Neural progenitor cell (in vitro differentiated cells): ENCODE measurements at regions not wholly inside any gene's neighbourhood (a gene's known extent, or its start where the extent isn't known, plus 50 kb on each side); places are given as distances from the start of the nearest gene placed in this dataset.

ENCODE experiments used
- DNase-seq: peaks from one replicate; pipeline ENCODE4 v3.0.0-alpha.2; 2016; ENCODE audit warnings: low spot score
- H2AFZ ChIP-seq: fragments of 200-600 bp; sonication (generic); replicated peaks from 2 replicates; pipeline ENCODE4 v1.6.1; 2016; ENCODE audit warnings: antibody characterized with exemption
- H3F3A ChIP-seq: fragments of 200-600 bp; sonication (generic); 2 replicates; pipeline ENCODE4 v1.6.1; 2016; ENCODE audit warnings: antibody characterized with exemption, low read depth
- H3K27ac ChIP-seq: fragments of 200-600 bp; sonication (generic); 2 replicates; pipeline ENCODE4 v1.5.1; 2016; ENCODE audit warnings: mild to moderate bottlenecking
- H3K27me3 ChIP-seq: fragments of 200-600 bp; sonication (generic); 2 replicates; pipeline ENCODE4 v1.6.1; 2016; ENCODE audit warnings: mild to moderate bottlenecking, moderate library complexity
- H3K36me3 ChIP-seq: fragments of 200-600 bp; sonication (generic); 2 replicates; pipeline ENCODE4 v1.5.1; 2016
- H3K4me1 ChIP-seq: fragments of 200-600 bp; sonication (generic); 2 replicates; pipeline ENCODE4 v1.6.1; 2016; ENCODE audit warnings: mixed run types
- H3K4me2 ChIP-seq: fragments of 200-600 bp; sonication (generic); 2 replicates; pipeline ENCODE4 v1.6.1; 2016
- H3K4me3 ChIP-seq: fragments of 200-600 bp; sonication (generic); 2 replicates; pipeline ENCODE4 v1.5.1; 2016
- H3K79me2 ChIP-seq: fragments of 200-600 bp; sonication (generic); 2 replicates; pipeline ENCODE4 v1.6.1; 2016; ENCODE audit warnings: low read depth
- H3K9ac ChIP-seq: fragments of 200-600 bp; sonication (generic); 2 replicates; pipeline ENCODE4 v1.6.1; 2016
- H3K9me3 ChIP-seq: fragments of 200-600 bp; sonication (generic); 2 replicates; pipeline ENCODE4 v1.5.1; 2016; ENCODE audit warnings: low read depth
- H4K20me1 ChIP-seq: fragments of 200-600 bp; sonication (generic); 2 replicates; pipeline ENCODE4 v1.6.1; 2016; ENCODE audit warnings: low read depth
- H3K27ac Mint-ChIP-seq: 3 replicates; pipeline ENCODE4 v1.8.0; 2021; ENCODE audit warnings: mixed read lengths
- H3K27me3 Mint-ChIP-seq: 2 replicates; pipeline ENCODE4 v1.8.0; 2022; ENCODE audit warnings: low read depth, mild to moderate bottlenecking, inconsistent platforms, moderate library complexity, mixed read lengths; ENCODE audit not compliant: insufficient read depth
- H3K36me3 Mint-ChIP-seq: 3 replicates; pipeline ENCODE4 v1.8.0; 2021; ENCODE audit warnings: mixed read lengths
- H3K4me1 Mint-ChIP-seq: 3 replicates; pipeline ENCODE4 v1.8.0; 2021; ENCODE audit warnings: mixed read lengths
- H3K4me3 Mint-ChIP-seq: 3 replicates; pipeline ENCODE4 v1.8.0; 2021; ENCODE audit warnings: mild to moderate bottlenecking, moderate library complexity, mixed read lengths
- H3K9me3 Mint-ChIP-seq: 3 replicates; pipeline ENCODE4 v1.8.0; 2020; ENCODE audit warnings: mixed read lengths
- CTCF ChIP-seq: fragments of 200-600 bp; sonication (generic); IDR thresholded peaks from 2 replicates; pipeline ENCODE4 v1.5.1; 2017; ENCODE audit warnings: antibody characterized with exemption, mild to moderate bottlenecking
- EZH2 ChIP-seq: fragments of 200-600 bp; sonication (generic); IDR thresholded peaks from 2 replicates; pipeline ENCODE4 v1.6.1; 2017; ENCODE audit warnings: antibody characterized with exemption, mild to moderate bottlenecking, moderate library complexity
- EZH2phosphoT487 ChIP-seq: fragments of 200-600 bp; sonication (generic); IDR thresholded peaks from 2 replicates; pipeline ENCODE4 v1.6.1; 2017; ENCODE audit warnings: antibody characterized with exemption

- Histone ChIP-seq H3K27me3 (no peaks in the 10 kb centered on the region), H3F3A (peaks cover 6% of the 10 kb centered on the region), H3K79me2 (no peaks in the 10 kb centered on the region), H4K20me1 (no peaks in the 10 kb centered on the region), H2AFZ (no peak overlapping the region), H3K36me3 (no peaks in the 10 kb centered on the region), H3K4me1 (peaks cover 11% of the 10 kb centered on the region), H3K9ac (no peak overlapping the region), H3K4me2 (no peak overlapping the region), H3K27ac (no peak overlapping the region), H3K4me3 (no peak overlapping the region), H3K9me3 (no peaks in the 10 kb centered on the region)
- Mint-ChIP-seq H3K27ac (no peak overlapping the region), H3K36me3 (no peaks in the 10 kb centered on the region), H3K4me1 (peaks cover 24% of the 10 kb centered on the region), H3K4me3 (no peak overlapping the region), H3K9me3 (no peaks in the 10 kb centered on the region), H3K27me3 (peaks cover 9% of the 10 kb centered on the region)
- no peak for TF ChIP-seq EZH2phosphoT487
- TF ChIP-seq EZH2: no peak
- TF ChIP-seq CTCF: no peak
- DNase-seq: no peak
These were observed 67.1 kb upstream of the CLINT1 start for GRCh38 chr5:157925786-157926671.

GRCh38 chr5:157924931-157925729 lies 66.2 kb upstream of the CLINT1 start:
- peaks cover 6% of the 10 kb centered on the region for H3F3A ChIP-seq
- no peak overlapping the region for H3K4me2 ChIP-seq
- no peak overlapping the region for H2AFZ ChIP-seq
- no peaks in the 10 kb centered on the region for H3K79me2 ChIP-seq
- TF ChIP-seq EZH2phosphoT487 (no peak), EZH2 (no peak), CTCF (no peak)
- Mint-ChIP-seq H3K4me1 (peaks cover 29% of the 10 kb centered on the region), H3K27me3 (peaks cover 11% of the 10 kb centered on the region), H3K4me3 (no peak overlapping the region), H3K9me3 (no peaks in the 10 kb centered on the region), H3K36me3 (no peaks in the 10 kb centered on the region), H3K27ac (no peak overlapping the region)
- H3K27ac ChIP-seq: no peak overlapping the region
- no peaks in the 10 kb centered on the region for H3K9me3 ChIP-seq
- peaks cover 11% of the 10 kb centered on the region for H3K4me1 ChIP-seq
- no peak for DNase-seq
- no peaks in the 10 kb centered on the region for H3K36me3 ChIP-seq
- H3K27me3 ChIP-seq: no peaks in the 10 kb centered on the region
- H4K20me1 ChIP-seq: no peaks in the 10 kb centered on the region
- H3K9ac ChIP-seq: no peak overlapping the region
- H3K4me3 ChIP-seq: no peak overlapping the region

GRCh38 chr5:157924490-157924889 lies 65.5 kb upstream of the CLINT1 start:
- TF ChIP-seq EZH2phosphoT487 (no peak), EZH2 (no peak), CTCF (no peak)
- Mint-ChIP-seq H3K4me1 (peaks cover 35% of the 10 kb centered on the region), H3K4me3 (no peak overlapping the region), H3K27ac (no peak overlapping the region), H3K27me3 (peaks cover 11% of the 10 kb centered on the region), H3K9me3 (no peaks in the 10 kb centered on the region), H3K36me3 (no peaks in the 10 kb centered on the region)
- no peaks in the 10 kb centered on the region for H3K9me3 ChIP-seq
- no peak overlapping the region for H3K9ac ChIP-seq
- no peak overlapping the region for H2AFZ ChIP-seq
- no peak overlapping the region for H3K27ac ChIP-seq
- no peaks in the 10 kb centered on the region for H3K27me3 ChIP-seq
- H3K79me2 ChIP-seq: no peaks in the 10 kb centered on the region
- no peak overlapping the region for H3K4me3 ChIP-seq
- H3K36me3 ChIP-seq: no peaks in the 10 kb centered on the region
- DNase-seq: no peak
- peaks cover 6% of the 10 kb centered on the region for H3F3A ChIP-seq
- H4K20me1 ChIP-seq: no peaks in the 10 kb centered on the region
- peaks cover 11% of the 10 kb centered on the region for H3K4me1 ChIP-seq
- no peak overlapping the region for H3K4me2 ChIP-seq
